ENCODE measurements at regions not wholly inside any gene's neighbourhood (a gene's known extent, or its start where the extent isn't known, plus 50 kb on each side); places are given as distances from the start of the nearest gene placed in this dataset.
"Not testable (repeated sequence)": the region's sequence is repeated elsewhere in the genome, so short reads cannot be mapped to it uniquely, and the experiment has no call there.

- TF ChIP-seq CTCF (IDR thresholded peaks at IDR 0.05; ENCODE audit: unreplicated experiment): no peak
- POLR2A ChIA-PET: no interaction called here
- no TSS peak for BruUV-seq (replicated peaks)
- no peaks in the 10 kb centered on the region for H3K4me1 Mint-ChIP-seq (ENCODE audit: insufficient read depth, unreplicated experiment)
- no peak overlapping the region for H3K4me3 Mint-ChIP-seq (ENCODE audit: unreplicated experiment)
- no peaks in the 10 kb centered on the region for H3K36me3 Mint-ChIP-seq (ENCODE audit: insufficient read depth, unreplicated experiment)
- CTCF ChIA-PET: interaction anchor here (0.6 kb wide), 1 partner anchor 40 kb away, joined by 3 read pairs; no protein-coding TSS in a partner anchor
- peaks cover 7% of the 10 kb centered on the region for H3K9me3 Mint-ChIP-seq (ENCODE audit: unreplicated experiment)
- intact Hi-C loops (cut with micrococcal nuclease): no loop called here
- H3K27me3 Mint-ChIP-seq (ENCODE audit: insufficient read depth, unreplicated experiment): no peaks in the 10 kb centered on the region
- peak; percentile 16 for DNase-seq (ENCODE audit: unreplicated experiment)
- H3K27ac Mint-ChIP-seq (ENCODE audit: low read depth, unreplicated experiment): no peak overlapping the region
Observed at GRCh38 chr2:52597346-52597745, 1170.3 kb upstream of the CHAC2 start.

GRCh38 chr2:52594026-52594425 is 1173.6 kb upstream of the CHAC2 start:
- Mint-ChIP-seq H3K27me3 (ENCODE audit: insufficient read depth, unreplicated experiment) (no peaks in the 10 kb centered on the region), H3K9me3 (ENCODE audit: unreplicated experiment) (peaks cover 7% of the 10 kb centered on the region), H3K27ac (ENCODE audit: low read depth, unreplicated experiment) (no peak overlapping the region), H3K4me3 (ENCODE audit: unreplicated experiment) (no peak overlapping the region), H3K4me1 (ENCODE audit: insufficient read depth, unreplicated experiment) (no peaks in the 10 kb centered on the region), H3K36me3 (ENCODE audit: insufficient read depth, unreplicated experiment) (no peaks in the 10 kb centered on the region)
- intact Hi-C loops (cut with micrococcal nuclease): no loop called here
- no peak for TF ChIP-seq CTCF (IDR thresholded peaks at IDR 0.05; ENCODE audit: unreplicated experiment)
- no peak for DNase-seq (ENCODE audit: unreplicated experiment)
- no TSS peak for BruUV-seq (replicated peaks)
- ChIA-PET CTCF (no interaction called here), POLR2A (no interaction called here)

GRCh38 chr2:52584071-52584470 is 1183.5 kb upstream of the CHAC2 start:
- H3K4me3 Mint-ChIP-seq (ENCODE audit: unreplicated experiment); CTCF ChIA-PET; H3K27me3 Mint-ChIP-seq (ENCODE audit: insufficient read depth, unreplicated experiment); H3K27ac Mint-ChIP-seq (ENCODE audit: low read depth, unreplicated experiment); H3K9me3 Mint-ChIP-seq (ENCODE audit: unreplicated experiment); intact Hi-C loops (cut with micrococcal nuclease); H3K4me1 Mint-ChIP-seq (ENCODE audit: insufficient read depth, unreplicated experiment); POLR2A ChIA-PET; BruUV-seq (replicated peaks); DNase-seq (ENCODE audit: unreplicated experiment); H3K36me3 Mint-ChIP-seq (ENCODE audit: insufficient read depth, unreplicated experiment): not testable (repeated sequence)

GRCh38 chr2:52572469-52572894 is 1195.1 kb upstream of the CHAC2 start:
- TF ChIP-seq CTCF (IDR thresholded peaks at IDR 0.05; ENCODE audit: unreplicated experiment): no peak
- no TSS peak for BruUV-seq (replicated peaks)
- Mint-ChIP-seq H3K27me3 (ENCODE audit: insufficient read depth, unreplicated experiment) (no peaks in the 10 kb centered on the region), H3K9me3 (ENCODE audit: unreplicated experiment) (peaks cover 18% of the 10 kb centered on the region), H3K4me1 (ENCODE audit: insufficient read depth, unreplicated experiment) (no peaks in the 10 kb centered on the region), H3K36me3 (ENCODE audit: insufficient read depth, unreplicated experiment) (no peaks in the 10 kb centered on the region), H3K4me3 (ENCODE audit: unreplicated experiment) (no peak overlapping the region), H3K27ac (ENCODE audit: low read depth, unreplicated experiment) (no peak overlapping the region)
- ChIA-PET POLR2A (no interaction called here), CTCF (no interaction called here)
- intact Hi-C loops (cut with micrococcal nuclease): no loop called here
- DNase-seq (ENCODE audit: unreplicated experiment): no peak
